Keratinocyte (primary cell): ENCODE measurements at regions not wholly inside any gene's neighbourhood (a gene's known extent, or its start where the extent isn't known, plus 50 kb on each side); places are given as distances from the start of the nearest gene placed in this dataset.

Experiments
- DNase-seq: peaks from one replicate; pipeline ENCODE4 v3.0.0-alpha.2; 2011; ENCODE audit warnings: low read depth, missing footprints, low spot score
- FAIRE-seq: peaks from 2 replicates; lab custom pipeline; 2011; peaks lifted over from hg19 to GRCh38; lab: Jason Lieb, UNC
- H2AFZ ChIP-seq: 2 replicates; pipeline ENCODE4 v1.6.0; 2012; ENCODE audit warnings: low read length, control low read depth, inconsistent platforms; ENCODE audit not compliant: control insufficient read depth
- H3K27ac ChIP-seq: 2 replicates; pipeline ENCODE4 v1.5.1; 2011; ENCODE audit warnings: low read length; ENCODE audit not compliant: control insufficient read depth, insufficient read depth
- H3K27me3 ChIP-seq: 3 replicates; pipeline ENCODE4 v1.6.0; 2011; ENCODE audit warnings: low read length; ENCODE audit not compliant: control insufficient read depth, insufficient read depth; ENCODE audit errors: extremely low read depth
- H3K36me3 ChIP-seq, 2 experiments: 2 replicates in 1 of 2; 3 replicates in 1 of 2; pipeline ENCODE4 v1.5.1; 2011; ENCODE audit warnings: low read length in 2 of 2, mild to moderate bottlenecking in 1 of 2; ENCODE audit not compliant: control insufficient read depth in 2 of 2, insufficient read depth in 2 of 2; ENCODE audit errors: extremely low read depth in 1 of 2
- H3K4me1 ChIP-seq: 3 replicates; pipeline ENCODE4 v1.5.1; 2011; ENCODE audit warnings: low read length; ENCODE audit not compliant: control insufficient read depth, insufficient read depth; ENCODE audit errors: extremely low read depth
- H3K4me2 ChIP-seq: 3 replicates; pipeline ENCODE4 v1.6.0; 2011; ENCODE audit warnings: low read depth, low read length; ENCODE audit not compliant: control insufficient read depth, insufficient read depth; ENCODE audit errors: extremely low read depth
- H3K4me3 ChIP-seq, 3 experiments: fragments of 200-600 bp in 1 of 3; sonication (generic) in 1 of 3; 2 replicates in 2 of 3; 3 replicates in 1 of 3; pipeline ENCODE4 v1.5.1; 2011 to 2016; ENCODE audit warnings: low read length in 3 of 3, mild to moderate bottlenecking in 3 of 3, control low read depth in 2 of 3, inconsistent platforms in 1 of 3, low read depth in 1 of 3, mixed read lengths in 1 of 3, mixed run types in 1 of 3, moderate library complexity in 1 of 3; ENCODE audit not compliant: control insufficient read depth in 2 of 3, insufficient read depth in 2 of 3; ENCODE audit errors: extremely low read depth in 1 of 3
- H3K79me2 ChIP-seq: 2 replicates; pipeline ENCODE4 v1.6.0; 2012; ENCODE audit warnings: low read length; ENCODE audit not compliant: control insufficient read depth, insufficient read depth
- H3K9ac ChIP-seq: 3 replicates; pipeline ENCODE4 v1.6.0; 2011; ENCODE audit warnings: low read length; ENCODE audit not compliant: control insufficient read depth, insufficient read depth; ENCODE audit errors: extremely low read depth
- H3K9me1 ChIP-seq: 3 replicates; pipeline ENCODE4 v1.6.0; 2011; ENCODE audit warnings: low read length; ENCODE audit not compliant: control insufficient read depth, insufficient read depth; ENCODE audit errors: extremely low read depth
- H3K9me3 ChIP-seq: 2 replicates; pipeline ENCODE4 v1.5.1; 2012; ENCODE audit warnings: low read depth, low read length; ENCODE audit not compliant: control insufficient read depth
- H4K20me1 ChIP-seq: 3 replicates; pipeline ENCODE4 v1.6.0; 2011; ENCODE audit warnings: low read length; ENCODE audit not compliant: control insufficient read depth, insufficient read depth; ENCODE audit errors: extremely low read depth
- EZH2 ChIP-seq: IDR thresholded peaks from one replicate; pipeline ENCODE4 v1.6.1; 2012; ENCODE audit warnings: inconsistent platforms, mild to moderate bottlenecking, low read length, moderate library complexity
- dilution Hi-C: fragments of 300-500 bp; cut with MboI; formaldehyde crosslinking; loops from one replicate; pipeline ENCODE4 v1.7.0; 2020; ENCODE audit warnings: low sequenced_read_pairs; ENCODE audit not compliant: extremely low pct_ligation_motif_present
- TF ChIP-seq, protein P1 (sequence below), 3 experiments: IDR thresholded peaks in 1 of 3; conservative IDR thresholded peaks in 1 of 3; optimal IDR thresholded peaks in 1 of 3; 2 replicates in 2 of 3; 3 replicates in 1 of 3; pipeline versions ENCODE3 to v1.5.1; 2011; ENCODE audit warnings: low read length in 3 of 3, mild to moderate bottlenecking in 3 of 3, moderate library complexity in 2 of 3, control low read depth in 1 of 3, inconsistent platforms in 1 of 3; ENCODE audit not compliant: insufficient read depth in 2 of 3; ENCODE audit errors: extremely low read depth in 1 of 3

DNA sequence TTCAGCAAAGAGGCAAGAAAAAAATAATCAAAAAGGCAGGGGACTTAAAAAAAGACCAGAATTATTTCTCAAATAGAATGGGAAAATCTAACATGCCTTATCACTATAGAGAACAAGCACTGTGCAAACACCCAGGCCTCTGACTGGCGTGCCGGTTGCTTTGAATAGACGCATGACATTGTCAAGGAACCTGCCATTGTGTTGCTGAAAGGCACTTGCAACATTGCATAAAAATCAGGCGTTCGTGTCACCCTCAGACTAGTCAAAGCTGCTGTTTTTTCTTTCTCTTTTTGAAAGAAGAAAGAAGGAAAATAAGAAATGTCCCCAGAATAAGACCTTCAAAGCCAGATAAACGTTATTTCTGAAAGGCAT lies 549.3 kb upstream of the CADM1 start:
- Histone ChIP-seq H3K4me1 (no peaks in the 10 kb centered on the region), H3K79me2 (no peaks in the 10 kb centered on the region), H2AFZ (no peak overlapping the region), H3K9me1 (no peaks in the 10 kb centered on the region), H4K20me1 (no peaks in the 10 kb centered on the region), H3K4me3 (no peak overlapping the region), H3K9ac (no peak overlapping the region), H3K27me3 (no peaks in the 10 kb centered on the region), H3K27ac (no peak overlapping the region), H3K36me3 (no peaks in the 10 kb centered on the region), H3K9me3 (no peaks in the 10 kb centered on the region), H3K4me2 (no peak overlapping the region)
- DNase-seq (no peak), FAIRE-seq (no peak)
- dilution Hi-C loops, result no loop called here
- TF ChIP-seq EZH2, result no peak
- TF ChIP-seq, protein P1, sequence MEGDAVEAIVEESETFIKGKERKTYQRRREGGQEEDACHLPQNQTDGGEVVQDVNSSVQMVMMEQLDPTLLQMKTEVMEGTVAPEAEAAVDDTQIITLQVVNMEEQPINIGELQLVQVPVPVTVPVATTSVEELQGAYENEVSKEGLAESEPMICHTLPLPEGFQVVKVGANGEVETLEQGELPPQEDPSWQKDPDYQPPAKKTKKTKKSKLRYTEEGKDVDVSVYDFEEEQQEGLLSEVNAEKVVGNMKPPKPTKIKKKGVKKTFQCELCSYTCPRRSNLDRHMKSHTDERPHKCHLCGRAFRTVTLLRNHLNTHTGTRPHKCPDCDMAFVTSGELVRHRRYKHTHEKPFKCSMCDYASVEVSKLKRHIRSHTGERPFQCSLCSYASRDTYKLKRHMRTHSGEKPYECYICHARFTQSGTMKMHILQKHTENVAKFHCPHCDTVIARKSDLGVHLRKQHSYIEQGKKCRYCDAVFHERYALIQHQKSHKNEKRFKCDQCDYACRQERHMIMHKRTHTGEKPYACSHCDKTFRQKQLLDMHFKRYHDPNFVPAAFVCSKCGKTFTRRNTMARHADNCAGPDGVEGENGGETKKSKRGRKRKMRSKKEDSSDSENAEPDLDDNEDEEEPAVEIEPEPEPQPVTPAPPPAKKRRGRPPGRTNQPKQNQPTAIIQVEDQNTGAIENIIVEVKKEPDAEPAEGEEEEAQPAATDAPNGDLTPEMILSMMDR (optimal IDR thresholded peaks at IDR 0.05 in 1 of 3, IDR thresholded peaks at IDR 0.05 in 1 of 3, conservative IDR thresholded peaks at IDR 0.05 in 1 of 3; ENCODE audit: extremely low read depth in 1 of 3, insufficient read depth in 2 of 3, low read length in 3 of 3), result no peak

GRCh38 chr11:116052603-116053547 lies 548.7 kb upstream of the CADM1 start:
- DNase-seq (no peak), FAIRE-seq (no peak)
- dilution Hi-C loops, result no loop called here
- H3K4me3 ChIP-seq, result no peak overlapping the region
- H3K9me3 ChIP-seq, result no peaks in the 10 kb centered on the region
- no peaks in the 10 kb centered on the region for H4K20me1 ChIP-seq
- no peaks in the 10 kb centered on the region for H3K79me2 ChIP-seq
- H3K4me1 ChIP-seq, result no peaks in the 10 kb centered on the region
- H3K9ac ChIP-seq, result no peak overlapping the region
- no peaks in the 10 kb centered on the region for H3K9me1 ChIP-seq
- H3K36me3 ChIP-seq, result no peaks in the 10 kb centered on the region
- no peaks in the 10 kb centered on the region for H3K27me3 ChIP-seq
- no peak for TF ChIP-seq EZH2
- TF ChIP-seq, protein P1 (optimal IDR thresholded peaks at IDR 0.05 in 1 of 3, IDR thresholded peaks at IDR 0.05 in 1 of 3, conservative IDR thresholded peaks at IDR 0.05 in 1 of 3; ENCODE audit: extremely low read depth in 1 of 3, insufficient read depth in 2 of 3, low read length in 3 of 3), result no peak
- no peak overlapping the region for H3K27ac ChIP-seq
- no peak overlapping the region for H3K4me2 ChIP-seq
- H2AFZ ChIP-seq, result no peak overlapping the region
